Panc1 (cell line): ENCODE measurements at regions not wholly inside any gene's neighbourhood (a gene's known extent, or its start where the extent isn't known, plus 50 kb on each side); places are given as distances from the start of the nearest gene placed in this dataset.

Experiments used
- POLR2AphosphoS5 ChIP-seq: IDR thresholded peaks from 2 replicates; pipeline ENCODE4 v1.6.1; 2012; ENCODE audit warnings: mild to moderate bottlenecking, low read depth, low read length, moderate library complexity
- TF ChIP-seq, protein P1 (sequence below): fragments of 450-650 bp; IDR thresholded peaks from 2 replicates; pipeline ENCODE4 v1.5.1; 2017; ENCODE audit warnings: mild to moderate bottlenecking
- TF ChIP-seq, protein P2 (sequence below), 2 experiments: IDR thresholded peaks; 2 replicates each; pipeline ENCODE4 v1.6.1; 2011 to 2012; ENCODE audit warnings: low read depth in 2 of 2, control low read depth in 1 of 2, low read length in 1 of 2, mild to moderate bottlenecking in 1 of 2, moderate library complexity in 1 of 2; ENCODE audit not compliant: insufficient read depth in 1 of 2

DNA sequence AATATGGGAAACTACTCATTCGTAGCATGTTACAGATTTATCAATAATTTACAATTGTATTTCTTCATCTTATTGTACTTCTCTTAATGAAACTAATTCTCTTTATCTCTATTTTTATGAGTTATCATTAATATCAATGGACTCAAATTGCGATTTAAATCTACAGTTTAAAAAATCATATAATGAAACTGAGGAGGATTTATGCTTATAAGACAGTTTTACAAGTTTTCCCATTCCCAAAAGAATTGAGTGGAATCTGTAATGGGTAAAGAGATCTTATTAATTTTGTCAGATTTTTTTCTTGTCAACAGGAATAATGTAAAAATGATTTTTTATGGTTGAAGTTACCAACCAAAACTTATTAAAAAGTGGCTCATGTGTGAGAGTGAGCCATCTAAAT lies 468.0 kb downstream of the METTL4 start:
- TF ChIP-seq, protein P1, sequence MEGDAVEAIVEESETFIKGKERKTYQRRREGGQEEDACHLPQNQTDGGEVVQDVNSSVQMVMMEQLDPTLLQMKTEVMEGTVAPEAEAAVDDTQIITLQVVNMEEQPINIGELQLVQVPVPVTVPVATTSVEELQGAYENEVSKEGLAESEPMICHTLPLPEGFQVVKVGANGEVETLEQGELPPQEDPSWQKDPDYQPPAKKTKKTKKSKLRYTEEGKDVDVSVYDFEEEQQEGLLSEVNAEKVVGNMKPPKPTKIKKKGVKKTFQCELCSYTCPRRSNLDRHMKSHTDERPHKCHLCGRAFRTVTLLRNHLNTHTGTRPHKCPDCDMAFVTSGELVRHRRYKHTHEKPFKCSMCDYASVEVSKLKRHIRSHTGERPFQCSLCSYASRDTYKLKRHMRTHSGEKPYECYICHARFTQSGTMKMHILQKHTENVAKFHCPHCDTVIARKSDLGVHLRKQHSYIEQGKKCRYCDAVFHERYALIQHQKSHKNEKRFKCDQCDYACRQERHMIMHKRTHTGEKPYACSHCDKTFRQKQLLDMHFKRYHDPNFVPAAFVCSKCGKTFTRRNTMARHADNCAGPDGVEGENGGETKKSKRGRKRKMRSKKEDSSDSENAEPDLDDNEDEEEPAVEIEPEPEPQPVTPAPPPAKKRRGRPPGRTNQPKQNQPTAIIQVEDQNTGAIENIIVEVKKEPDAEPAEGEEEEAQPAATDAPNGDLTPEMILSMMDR = no peak
- no peak for TF ChIP-seq POLR2AphosphoS5
- TF ChIP-seq, protein P2, sequence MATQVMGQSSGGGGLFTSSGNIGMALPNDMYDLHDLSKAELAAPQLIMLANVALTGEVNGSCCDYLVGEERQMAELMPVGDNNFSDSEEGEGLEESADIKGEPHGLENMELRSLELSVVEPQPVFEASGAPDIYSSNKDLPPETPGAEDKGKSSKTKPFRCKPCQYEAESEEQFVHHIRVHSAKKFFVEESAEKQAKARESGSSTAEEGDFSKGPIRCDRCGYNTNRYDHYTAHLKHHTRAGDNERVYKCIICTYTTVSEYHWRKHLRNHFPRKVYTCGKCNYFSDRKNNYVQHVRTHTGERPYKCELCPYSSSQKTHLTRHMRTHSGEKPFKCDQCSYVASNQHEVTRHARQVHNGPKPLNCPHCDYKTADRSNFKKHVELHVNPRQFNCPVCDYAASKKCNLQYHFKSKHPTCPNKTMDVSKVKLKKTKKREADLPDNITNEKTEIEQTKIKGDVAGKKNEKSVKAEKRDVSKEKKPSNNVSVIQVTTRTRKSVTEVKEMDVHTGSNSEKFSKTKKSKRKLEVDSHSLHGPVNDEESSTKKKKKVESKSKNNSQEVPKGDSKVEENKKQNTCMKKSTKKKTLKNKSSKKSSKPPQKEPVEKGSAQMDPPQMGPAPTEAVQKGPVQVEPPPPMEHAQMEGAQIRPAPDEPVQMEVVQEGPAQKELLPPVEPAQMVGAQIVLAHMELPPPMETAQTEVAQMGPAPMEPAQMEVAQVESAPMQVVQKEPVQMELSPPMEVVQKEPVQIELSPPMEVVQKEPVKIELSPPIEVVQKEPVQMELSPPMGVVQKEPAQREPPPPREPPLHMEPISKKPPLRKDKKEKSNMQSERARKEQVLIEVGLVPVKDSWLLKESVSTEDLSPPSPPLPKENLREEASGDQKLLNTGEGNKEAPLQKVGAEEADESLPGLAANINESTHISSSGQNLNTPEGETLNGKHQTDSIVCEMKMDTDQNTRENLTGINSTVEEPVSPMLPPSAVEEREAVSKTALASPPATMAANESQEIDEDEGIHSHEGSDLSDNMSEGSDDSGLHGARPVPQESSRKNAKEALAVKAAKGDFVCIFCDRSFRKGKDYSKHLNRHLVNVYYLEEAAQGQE (IDR thresholded peaks at IDR 0.05; ENCODE audit: insufficient read depth in 1 of 2, low read depth in 2 of 2, low read length in 1 of 2) = no peak
